Head of caudate nucleus (tissue), 42 donors: ENCODE measurements at regions not wholly inside any gene's neighbourhood (a gene's known extent, or its start where the extent isn't known, plus 50 kb on each side); places are given as distances from the start of the nearest gene placed in this dataset.

Experiments used
- DNase-seq, 42 donors: peaks; one replicate each; pipeline versions ENCODE4 v3.0.0 to v3.0.0-alpha.2; 2020 to 2021; ENCODE audit warnings: mixed read lengths in 7 of 42
- intact Hi-C: fragments of 100-400 bp; cut with DNase I; formaldehyde crosslinking; loops from one replicate; pipeline ENCODE4 v1.15.0; 2022

DNA sequence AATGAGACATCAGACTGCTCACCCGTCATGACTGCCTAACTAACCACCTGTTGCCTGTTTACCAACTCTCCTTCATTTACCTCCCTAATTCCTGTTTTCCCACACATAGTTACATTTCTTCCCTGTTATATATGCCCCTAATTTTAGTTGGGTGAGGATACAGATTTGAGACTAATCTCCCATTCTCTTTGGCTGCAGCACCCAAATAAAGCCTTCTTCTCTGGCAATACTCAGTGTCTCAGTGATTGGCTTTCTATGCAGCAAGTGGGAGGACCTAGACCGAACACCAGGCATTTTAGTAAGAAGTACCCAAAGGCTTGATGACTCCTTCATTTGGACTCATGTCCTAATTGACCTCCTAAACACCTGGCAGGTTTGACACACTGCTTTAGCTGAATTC lies 147.2 kb downstream of the TRIB2 start:
- intact Hi-C loops = no loop called here

DNA sequence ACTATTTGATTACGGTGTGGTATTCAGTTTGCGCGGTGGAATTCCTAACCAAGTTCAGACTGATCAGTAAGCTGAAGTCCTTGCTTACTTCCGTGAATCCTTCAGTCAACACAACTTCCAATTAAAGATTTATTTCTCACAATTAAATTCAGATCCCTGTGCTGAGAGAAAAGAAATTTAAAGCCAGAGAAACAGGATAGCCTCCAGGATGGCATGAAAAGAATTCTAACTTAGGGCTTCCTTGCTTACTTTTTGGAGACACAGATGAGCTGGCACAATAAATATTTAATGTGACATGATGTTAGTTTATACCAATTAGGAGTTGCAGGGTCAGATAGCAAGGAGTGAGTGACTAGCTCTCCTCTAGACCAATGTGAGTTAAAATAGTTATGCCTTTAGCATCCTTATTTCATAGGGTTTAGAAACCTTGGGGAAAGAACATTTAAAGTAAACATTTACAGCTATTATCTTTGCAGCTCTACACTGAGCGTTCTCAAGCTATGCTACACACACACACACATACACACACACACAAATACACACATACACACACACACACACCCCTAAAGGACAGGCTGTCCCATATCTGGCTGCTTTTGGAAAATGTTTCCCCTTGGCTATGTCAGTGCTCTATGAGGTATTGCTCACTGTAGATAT lies 151.0 kb downstream of the TRIB2 start:
- intact Hi-C loops = no loop called here
- no peak for DNase-seq

More for the DNA sequence above, 147.2 kb downstream of the TRIB2 start:
- no peak for DNase-seq

- DNase-seq = no peak
- intact Hi-C loops = no loop called here
Measured at GRCh38 chr2:12870692-12871091, 154.0 kb downstream of the TRIB2 start.

GRCh38 chr2:12871694-12872315 lies 155.1 kb downstream of the TRIB2 start:
- no peak for DNase-seq
- intact Hi-C loops = no loop called here

DNA sequence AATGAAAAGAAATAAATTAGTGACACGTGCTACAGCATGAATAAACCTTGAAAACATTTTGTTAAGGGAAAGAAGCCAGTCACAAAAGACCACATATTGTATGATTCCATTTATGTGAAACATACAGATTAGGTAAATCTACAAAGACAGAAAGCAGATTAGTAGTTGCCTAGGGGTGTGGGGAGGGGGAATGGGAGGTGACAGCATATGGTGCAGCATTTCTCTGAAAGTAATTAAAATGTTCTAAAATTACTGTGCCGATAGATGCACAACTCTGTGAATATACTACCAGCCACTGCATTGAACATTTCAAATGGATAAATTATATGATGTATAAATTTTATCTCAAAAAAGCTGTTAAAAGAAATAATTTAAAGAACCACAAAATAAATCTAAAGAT lies 161.0 kb downstream of the TRIB2 start:
- intact Hi-C loops = no loop called here
- no peak for DNase-seq

DNA sequence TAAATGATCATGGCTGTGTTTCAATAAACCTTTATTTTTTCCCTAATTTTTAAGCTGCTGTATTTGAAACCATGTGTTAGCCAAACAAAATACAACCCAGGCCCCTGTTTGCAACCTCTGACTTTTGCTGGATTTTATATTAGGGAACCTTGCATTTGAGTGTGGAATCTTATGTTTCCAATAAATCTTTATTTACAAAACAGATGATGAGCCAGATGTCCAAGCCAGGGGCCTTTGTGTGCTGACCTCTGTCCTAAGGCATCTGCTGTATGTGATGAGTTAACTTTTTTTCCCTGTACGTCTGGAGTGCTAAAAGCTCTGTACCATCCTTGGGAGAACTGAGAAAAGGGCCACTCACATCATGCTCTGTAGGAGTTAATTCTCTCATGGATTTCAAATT lies 162.9 kb downstream of the TRIB2 start:
- DNase-seq = no peak
- intact Hi-C loops = no loop called here

GRCh38 chr2:12881952-12882351 lies 165.2 kb downstream of the TRIB2 start:
- DNase-seq = no peak
- intact Hi-C loops = no loop called here

- no peak for DNase-seq
- intact Hi-C loops = no loop called here
Measured at GRCh38 chr2:12882393-12882792, 165.7 kb downstream of the TRIB2 start.

DNA sequence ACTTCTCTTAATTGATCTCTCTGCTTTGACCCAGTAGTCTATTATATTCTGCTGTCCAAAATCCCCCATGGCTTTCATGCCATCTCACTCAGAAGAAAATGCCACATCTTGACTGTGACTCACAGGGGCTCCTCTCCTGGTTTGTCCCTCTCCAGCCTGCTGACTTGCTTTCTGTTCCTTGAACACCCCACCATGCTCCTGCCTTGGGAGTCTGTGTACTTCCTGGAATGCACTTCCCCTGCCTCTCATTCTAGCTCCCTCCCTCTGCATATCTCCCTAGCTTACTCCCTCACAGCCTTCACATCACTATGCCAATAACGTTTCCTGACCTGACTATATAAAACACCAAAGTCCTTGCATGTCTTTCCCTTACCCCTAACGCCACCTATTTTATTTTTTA lies 167.2 kb downstream of the TRIB2 start:
- intact Hi-C loops = no loop called here
- no peak for DNase-seq

- no peak for DNase-seq
- intact Hi-C loops = no loop called here
Measured at GRCh38 chr2:12884713-12885282, 168.1 kb downstream of the TRIB2 start.

GRCh38 chr2:12890066-12890465 lies 173.3 kb downstream of the TRIB2 start:
- intact Hi-C loops = no loop called here
- DNase-seq = no peak

DNA sequence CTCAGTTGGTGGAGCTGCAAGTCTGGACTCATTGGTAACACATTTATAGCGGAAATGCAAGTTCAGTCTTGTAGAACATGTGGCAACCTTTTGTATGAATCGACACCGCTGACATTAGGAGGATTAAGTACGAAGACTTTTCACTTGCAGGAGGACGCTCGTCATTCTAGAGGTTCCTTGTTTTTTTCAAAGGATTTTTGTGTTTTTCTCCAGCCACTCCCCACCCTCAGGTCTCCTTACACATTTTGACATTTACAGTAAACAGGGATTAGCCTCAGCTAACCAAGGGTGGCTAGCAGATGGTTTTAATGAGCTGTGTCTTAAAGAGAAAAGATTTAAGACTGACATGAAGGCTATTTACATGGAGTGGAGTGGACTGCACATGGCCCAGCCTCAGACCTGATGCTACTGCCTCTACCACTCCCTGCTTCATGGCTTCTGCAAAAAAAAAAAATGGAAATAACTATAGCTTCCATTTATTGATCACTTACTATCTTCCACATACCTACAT lies 173.8 kb downstream of the TRIB2 start:
- intact Hi-C loops = no loop called here

GRCh38 chr2:12895017-12895416 lies 178.3 kb downstream of the TRIB2 start:
- no peak for DNase-seq
- intact Hi-C loops = no loop called here

More for the DNA sequence above, 173.8 kb downstream of the TRIB2 start:
- no peak for DNase-seq

- intact Hi-C loops = no loop called here
- DNase-seq = no peak
Measured at GRCh38 chr2:12896318-12896982, 179.7 kb downstream of the TRIB2 start.

- DNase-seq = no peak
- intact Hi-C loops = no loop called here
Measured at GRCh38 chr2:12897181-12897580, 180.4 kb downstream of the TRIB2 start.

DNA sequence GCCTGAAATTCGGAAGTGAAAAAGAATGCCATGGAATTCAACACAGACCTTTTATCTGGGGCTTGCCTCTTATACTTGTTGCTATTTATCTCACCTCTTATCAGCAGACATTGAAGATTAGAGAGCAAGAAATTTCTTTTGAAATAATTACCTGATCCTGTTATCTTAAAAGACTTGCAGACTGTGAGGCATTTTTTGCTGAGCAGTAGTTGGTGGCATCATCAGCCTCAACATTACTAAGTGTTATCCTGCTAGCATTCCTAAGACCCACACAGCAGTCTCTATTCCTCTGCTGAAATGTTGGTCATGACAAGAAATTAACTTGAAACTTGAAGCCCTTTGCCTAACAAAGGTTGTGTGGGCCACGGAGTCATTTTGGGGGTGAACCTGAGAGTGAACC lies 186.5 kb downstream of the TRIB2 start:
- intact Hi-C loops = no loop called here
- no peak for DNase-seq

GRCh38 chr2:12910431-12910830 lies 193.7 kb downstream of the TRIB2 start:
- DNase-seq = no peak
- intact Hi-C loops = no loop called here

- no peak for DNase-seq
- intact Hi-C loops = no loop called here
Measured at GRCh38 chr2:12915787-12916186, 199.1 kb downstream of the TRIB2 start.

GRCh38 chr2:12918138-12918834 lies 201.6 kb downstream of the TRIB2 start:
- intact Hi-C loops = no loop called here
- DNase-seq = no peak
